Right lung (tissue), 2 donors: ENCODE measurements at regions not wholly inside any gene's neighbourhood (a gene's known extent, or its start where the extent isn't known, plus 50 kb on each side); places are given as distances from the start of the nearest gene placed in this dataset.
"Not testable (repeated sequence)": the region's sequence is repeated elsewhere in the genome, so short reads cannot be mapped to it uniquely, and the experiment has no call there.

Source experiments
- DNase-seq, 2 donors: peaks; one replicate each; pipeline ENCODE4 v3.0.0-alpha.2; 2013

DNA sequence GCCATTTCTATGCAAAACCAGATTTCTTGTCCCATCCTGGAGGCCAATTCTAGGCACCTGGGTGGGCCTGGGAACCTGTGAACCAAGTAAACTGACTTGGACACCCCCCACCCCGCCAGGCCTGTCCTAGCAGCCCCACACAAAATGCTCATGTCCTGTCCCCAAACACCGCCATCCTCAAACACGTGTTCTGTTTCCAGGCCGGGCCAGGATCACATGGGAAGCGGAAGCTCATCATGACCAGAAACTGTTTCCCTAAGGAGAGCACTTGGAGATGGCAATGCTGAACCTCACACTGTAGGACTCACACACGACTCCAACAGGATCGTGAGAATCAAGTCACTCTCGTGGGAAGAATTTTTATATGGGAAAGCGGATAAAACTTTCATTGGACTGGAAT is 78.7 kb upstream of the DRD5 start:
- DNase-seq, result not testable (repeated sequence)

DNA sequence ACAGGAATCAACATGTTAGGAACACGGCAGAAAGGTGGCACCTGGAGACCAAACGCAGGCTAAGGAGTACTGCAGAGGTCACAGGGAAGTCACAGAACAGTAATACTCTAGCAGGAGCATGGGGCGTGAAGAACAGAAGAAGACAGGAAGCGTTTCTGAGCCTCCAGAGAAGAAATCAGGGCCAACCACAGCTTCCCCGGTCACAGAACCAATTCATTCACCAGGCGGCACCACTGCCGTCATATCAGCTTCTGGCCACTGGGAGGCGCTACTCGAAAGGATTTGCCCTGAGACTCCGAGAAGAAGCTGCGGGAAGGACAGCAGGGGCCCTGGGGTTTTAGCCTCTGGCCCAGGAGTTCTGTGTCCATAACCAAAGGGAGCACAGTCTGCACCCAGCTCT is 78.0 kb upstream of the DRD5 start:
- DNase-seq, result no peak

DNA sequence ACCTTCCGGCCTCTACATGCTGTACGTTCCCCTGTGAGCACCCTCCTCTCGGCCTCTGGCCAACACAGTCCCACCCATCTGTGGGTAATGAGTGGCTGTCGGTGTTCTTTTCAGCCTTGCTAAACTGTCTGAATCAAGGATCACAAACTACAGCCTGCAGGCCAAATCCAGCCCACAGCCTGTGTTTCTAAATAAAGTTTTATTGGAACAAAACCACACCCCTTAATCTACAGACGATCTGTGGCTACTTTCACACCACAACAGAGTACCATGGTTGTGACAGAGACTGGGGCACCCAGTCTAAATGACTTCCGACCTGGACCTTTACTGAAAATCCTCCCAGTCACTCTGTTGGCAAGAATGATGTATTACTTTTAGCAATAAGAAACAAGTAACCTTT is 77.3 kb upstream of the DRD5 start:
- DNase-seq, result not testable (repeated sequence)

DNA sequence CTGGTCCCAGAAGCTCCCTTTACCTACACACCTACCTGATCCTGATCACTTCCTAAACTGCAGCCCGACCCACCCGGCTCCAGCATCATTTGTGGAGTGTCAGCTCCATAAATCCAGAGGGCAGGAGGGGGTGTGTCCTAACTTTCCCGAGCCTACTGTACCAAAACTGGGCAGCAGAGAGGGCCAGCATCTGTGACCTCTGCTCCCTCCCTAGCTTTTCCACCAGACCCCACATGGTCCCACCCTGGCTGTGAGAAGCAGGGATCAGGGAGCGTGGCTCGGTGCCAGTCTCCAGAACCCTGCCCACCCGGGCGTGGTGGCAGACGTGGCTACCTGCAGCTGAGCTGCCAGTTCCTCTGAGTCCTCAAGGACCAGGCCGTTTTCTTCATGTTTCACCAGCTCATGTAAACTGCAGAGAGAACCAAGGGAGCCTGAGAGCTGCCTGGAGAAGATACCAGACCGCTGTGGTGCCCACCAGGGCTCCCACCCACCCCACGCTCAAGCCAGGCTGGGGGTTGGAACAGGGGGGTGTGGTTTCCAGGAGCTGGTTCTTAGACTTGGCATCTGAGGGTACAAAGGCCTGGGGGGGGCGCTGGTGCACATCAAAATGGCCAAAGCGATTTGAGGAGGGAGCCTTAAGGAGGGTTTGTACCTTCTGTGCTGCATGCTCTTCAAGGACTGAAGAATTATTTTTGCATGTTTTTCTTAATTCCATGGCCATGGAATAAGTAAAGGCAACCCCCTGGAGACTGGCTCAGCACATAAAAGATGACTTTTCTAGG is 76.7 kb upstream of the DRD5 start:
- no peak for DNase-seq

DNA sequence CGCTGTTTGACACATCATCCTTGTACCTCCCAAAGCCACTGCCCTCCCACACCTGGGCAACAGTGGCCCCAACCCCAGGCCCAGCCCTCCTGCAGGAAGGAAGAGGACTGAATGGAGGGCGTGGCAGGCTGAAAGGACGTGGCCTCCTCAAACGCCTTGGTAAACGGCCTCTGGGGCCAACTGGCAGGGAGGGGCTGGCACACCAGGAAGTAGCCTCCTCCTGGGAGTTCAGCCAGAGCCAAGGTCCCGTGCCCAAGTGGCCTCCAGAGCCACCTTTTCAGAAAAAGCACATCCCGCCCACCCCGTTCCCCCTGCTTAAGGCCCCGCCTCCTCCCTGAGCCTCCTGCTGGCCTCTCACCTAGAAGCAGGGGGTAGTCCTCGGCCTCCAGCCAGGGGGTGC is 74.2 kb upstream of the DRD5 start:
- DNase-seq, result peak in 1 of 2 donors; percentile 20

DNA sequence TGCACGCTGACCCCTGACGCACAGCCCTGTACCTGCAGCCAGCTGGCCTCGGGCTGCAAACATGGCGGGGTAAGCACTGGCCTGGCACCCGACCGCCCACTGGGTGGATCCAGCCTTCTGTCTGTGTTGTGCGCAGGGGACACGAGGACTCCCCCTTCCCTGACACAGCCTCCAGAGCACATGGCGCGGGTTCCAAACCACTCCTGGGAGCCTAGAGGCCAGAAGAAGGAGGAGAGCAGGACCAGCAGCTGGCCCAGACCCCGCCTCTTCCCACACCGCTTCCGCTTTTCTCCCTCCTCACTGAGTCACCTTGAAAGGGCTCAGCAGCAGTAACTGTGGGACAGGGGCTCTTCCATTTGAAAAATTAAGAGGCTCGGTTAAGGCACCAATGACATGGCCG is 73.5 kb upstream of the DRD5 start:
- DNase-seq, result not testable (repeated sequence)

DNA sequence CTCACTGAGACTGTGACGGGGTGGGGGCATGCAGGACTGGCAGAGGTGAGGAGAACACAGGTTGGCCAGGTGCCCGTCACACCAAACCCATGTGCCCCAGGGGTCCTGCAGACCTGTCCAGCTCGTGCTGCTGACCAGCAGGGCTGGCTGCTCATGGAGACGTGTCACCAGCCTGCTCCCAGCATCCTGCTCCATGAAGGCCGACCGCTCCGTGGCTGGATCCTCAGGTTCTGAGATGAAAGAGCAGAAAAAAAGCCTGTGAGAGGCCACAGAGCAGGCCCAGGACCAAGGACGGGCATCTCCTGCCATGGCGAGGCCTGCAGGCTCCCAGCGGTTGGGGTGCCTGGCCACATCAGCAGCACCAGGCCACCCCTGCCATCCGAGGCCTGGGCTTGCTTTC is 71.7 kb upstream of the DRD5 start:
- no peak for DNase-seq

DNA sequence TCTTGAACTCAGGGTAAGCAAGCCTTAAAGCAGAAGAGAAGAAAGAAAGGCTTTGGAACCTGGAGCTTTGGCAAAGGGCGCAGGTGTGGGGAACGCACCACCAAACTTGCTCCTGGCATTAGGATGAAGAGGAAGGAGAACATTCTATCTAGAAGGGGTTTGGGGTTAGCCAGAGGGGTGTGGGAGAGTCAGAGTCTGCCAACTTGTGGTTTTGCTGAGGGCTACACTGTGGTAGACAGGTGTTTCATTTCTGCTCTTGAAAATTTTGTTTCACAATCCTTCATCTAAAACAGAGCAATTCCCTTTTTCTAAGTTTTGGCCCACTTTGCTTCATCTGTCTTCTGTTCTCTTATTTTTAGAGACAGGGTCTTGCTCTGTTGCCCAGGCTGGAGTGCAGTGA is 66.2 kb upstream of the DRD5 start:
- DNase-seq, result not testable (repeated sequence)

DNA sequence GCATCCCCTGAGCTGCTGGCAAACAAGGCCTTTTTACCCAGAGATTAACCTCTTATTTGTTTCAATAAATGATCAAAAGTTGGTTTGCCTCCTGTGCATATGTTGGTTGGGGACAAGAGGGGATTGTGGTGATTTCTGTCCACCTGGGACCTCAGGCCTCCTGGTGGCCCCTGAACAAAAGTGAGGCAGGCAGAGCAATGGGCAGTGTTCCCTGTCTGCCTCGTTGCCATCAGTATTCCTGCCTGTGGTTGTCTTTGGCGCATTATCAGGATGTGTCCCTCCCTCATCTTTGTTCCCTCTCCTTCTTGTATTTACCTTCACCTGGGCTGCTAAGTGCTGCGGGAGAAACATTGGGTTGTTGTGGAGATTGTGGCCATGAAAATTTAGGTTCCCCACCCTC is 65.3 kb upstream of the DRD5 start:
- DNase-seq, result no peak

DNA sequence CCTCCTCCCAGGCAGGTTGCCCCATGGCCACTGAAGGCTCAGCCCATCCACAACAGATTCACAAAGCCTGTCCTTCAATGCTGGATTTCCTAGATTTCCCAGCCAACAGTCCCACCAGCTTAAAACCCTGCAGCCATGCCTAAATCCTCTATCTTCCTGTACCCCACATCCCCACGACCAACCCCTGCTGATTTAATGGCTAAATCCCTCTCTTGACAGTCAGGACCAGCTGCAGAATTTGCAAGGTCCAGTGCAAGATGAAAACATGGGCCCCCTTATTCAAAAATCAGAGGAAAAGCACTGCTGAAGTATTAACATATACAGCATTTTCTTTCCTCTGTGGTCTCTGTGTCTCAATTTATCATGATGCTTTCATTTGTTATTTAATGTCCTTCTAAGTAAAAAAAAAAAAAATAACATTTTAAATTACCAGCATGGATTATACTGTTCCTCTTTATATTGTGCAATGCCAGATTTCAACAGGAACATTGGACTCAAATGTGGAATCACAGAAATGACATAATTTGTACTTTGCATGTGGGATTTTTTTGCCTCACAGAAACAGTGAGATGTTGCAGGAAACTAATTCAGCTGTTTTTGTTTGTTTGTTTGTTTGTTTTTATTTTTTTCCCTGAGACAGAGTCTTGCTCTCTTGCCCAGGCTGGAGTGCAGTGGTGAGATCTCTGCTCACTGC is 63.0 kb upstream of the DRD5 start:
- DNase-seq, result not testable (repeated sequence)

DNA sequence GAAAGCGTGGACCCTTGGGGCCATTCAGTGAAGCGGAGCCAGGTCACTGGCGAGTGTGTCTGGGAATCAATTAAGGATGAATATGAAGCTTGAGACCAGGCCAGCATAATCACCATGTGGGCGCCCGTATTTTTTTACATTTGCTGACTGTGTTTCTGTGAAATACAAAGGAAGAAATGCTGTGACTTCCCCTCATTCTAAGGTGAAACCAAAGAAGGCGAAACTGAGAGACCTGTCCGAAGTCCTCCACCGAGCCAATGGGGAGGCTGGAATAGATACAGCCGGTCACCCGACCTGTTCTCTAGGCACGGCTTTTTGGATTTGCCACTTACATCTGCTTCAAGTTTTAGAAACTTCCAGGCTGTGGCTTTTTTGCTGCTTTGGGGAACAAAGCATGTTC is 59.3 kb upstream of the DRD5 start:
- not testable (repeated sequence) for DNase-seq
